ENCODE measurements at regions not wholly inside any gene's neighbourhood (a gene's known extent, or its start where the extent isn't known, plus 50 kb on each side); places are given as distances from the start of the nearest gene placed in this dataset.
"Not testable (repeated sequence)": the region's sequence is repeated elsewhere in the genome, so short reads cannot be mapped to it uniquely, and the experiment has no call there.

GRCh38 chr1:25130895-25131294 lies 101.4 kb downstream of the SYF2 start:
- DNase-seq = no peak

GRCh38 chr1:25129380-25129779 lies 102.9 kb downstream of the SYF2 start:
- DNase-seq = no peak

DNA sequence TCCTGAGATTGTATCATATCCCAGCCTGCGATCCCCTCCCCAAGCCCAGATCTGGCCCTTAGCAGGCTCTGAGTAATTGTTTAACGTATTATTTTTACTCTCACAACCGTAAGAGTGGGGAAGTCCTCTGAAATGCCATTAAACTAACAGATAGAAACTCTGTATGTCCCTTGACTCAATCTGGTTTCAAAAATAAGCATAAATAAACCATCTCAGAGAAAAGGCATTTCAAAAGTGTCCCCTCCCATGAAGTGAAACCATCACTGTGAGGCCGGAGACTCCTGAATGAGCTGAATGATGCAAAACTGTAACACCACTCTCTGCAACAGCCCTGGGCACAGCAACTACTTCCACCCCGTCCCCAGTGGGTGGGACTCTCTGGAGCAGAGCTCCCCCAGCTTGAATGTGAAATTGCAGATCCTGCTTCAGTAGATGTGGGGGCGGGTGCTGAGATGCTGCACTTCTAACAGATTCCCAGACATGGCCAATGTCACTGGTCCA lies 104.1 kb downstream of the SYF2 start:
- DNase-seq = no peak

- DNase-seq = no peak
Observed at GRCh38 chr1:25126562-25126961, 105.7 kb downstream of the SYF2 start.

DNA sequence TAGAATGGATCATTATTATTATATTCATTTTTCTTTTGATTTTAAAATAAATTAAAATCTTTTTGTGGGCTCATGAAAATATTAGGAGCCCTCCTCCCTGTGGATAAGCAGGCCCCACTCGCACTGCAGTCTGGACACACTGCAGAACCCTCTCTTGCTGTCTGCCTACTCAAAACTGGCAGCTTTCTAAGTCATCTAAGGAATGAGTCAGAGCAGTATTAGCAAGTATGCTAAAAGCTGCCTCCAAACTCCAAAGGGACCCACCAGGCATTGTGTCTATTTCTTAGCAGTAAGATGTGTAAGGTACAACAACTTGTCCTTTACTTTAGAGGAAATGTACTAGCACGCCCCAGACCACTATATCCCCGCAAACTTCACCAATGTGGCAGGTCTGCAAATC lies 108.8 kb downstream of the SYF2 start:
- DNase-seq = no peak

GRCh38 chr1:25122747-25123146 lies 109.6 kb downstream of the SYF2 start:
- DNase-seq = no peak

- no peak for DNase-seq
Observed at GRCh38 chr1:25120281-25120680, 112.0 kb downstream of the SYF2 start.

- no peak for DNase-seq
Observed at GRCh38 chr1:25118546-25118945, 113.8 kb downstream of the SYF2 start.

DNA sequence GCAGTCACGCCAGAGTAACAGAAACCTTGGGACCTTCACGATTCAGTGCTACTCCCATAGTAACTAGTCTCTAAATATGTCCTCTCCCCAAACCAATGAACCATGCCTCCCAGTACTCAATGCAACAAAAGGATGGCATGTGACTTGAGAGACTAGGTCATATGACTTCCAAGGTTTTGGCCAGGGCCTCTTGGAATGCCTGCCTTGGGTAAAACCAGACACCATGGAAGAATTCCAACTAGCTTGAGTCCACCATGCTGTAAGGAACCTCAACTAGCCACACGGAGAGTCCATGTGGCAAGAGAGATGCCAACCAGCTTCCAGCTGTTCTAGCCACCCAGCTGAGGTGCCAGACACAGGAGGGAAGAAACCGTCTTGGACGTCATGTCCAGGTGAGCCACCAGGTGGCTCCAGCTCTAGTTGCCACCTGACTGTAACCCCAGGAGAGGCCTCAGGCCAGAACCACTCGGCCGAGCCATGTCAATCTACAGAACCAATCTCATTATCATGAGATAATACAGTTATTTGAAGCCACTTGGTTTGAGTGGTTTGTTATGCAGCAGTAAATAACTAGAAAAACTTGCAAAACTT lies 115.0 kb downstream of the SYF2 start:
- DNase-seq = no peak

GRCh38 chr1:25116832-25117231 lies 115.5 kb downstream of the SYF2 start:
- no peak for DNase-seq

DNA sequence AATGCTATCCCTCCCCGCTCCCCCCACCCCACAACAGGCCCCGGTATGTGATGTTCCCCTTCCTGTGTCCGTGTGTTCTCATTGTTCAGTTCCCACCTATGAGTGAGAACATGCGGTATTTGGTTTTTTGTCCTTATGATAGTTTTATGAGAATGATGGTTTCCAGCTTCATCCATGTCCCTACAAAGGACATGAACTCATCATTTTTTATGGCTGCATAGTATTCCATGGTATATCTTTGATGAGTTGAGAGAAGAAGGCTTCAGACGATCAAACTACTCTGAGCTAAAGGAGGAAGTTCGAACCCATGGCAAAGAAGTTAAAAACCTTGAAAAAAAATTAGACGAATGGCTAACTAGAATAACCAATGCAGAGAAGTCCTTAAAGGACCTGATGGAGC lies 116.2 kb downstream of the SYF2 start:
- not testable (repeated sequence) for DNase-seq

GRCh38 chr1:25113731-25114130 lies 118.6 kb downstream of the SYF2 start:
- no peak for DNase-seq

DNA sequence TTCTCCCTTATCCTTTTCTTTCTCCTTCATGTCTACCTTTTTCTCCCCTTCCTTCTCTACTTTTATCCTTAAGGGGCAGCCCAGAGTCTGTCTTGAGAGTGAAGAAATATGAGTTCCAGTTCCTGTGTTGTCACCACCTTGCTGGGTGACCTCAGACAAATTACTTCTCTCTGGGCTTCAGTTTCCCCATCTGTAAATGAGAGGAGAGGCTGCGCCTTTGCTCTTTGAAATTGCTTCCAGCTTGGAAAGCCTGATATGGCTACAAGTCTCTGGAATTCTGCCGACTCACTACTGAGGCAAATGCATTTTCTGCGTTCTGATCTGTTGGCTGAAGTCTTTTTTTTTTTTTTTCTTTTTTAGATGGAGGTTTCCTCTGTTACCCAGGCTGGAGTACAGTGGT lies 119.2 kb downstream of the SYF2 start:
- DNase-seq = no peak

- no peak for DNase-seq
Observed at GRCh38 chr1:25112400-25112799, 119.9 kb downstream of the SYF2 start.

DNA sequence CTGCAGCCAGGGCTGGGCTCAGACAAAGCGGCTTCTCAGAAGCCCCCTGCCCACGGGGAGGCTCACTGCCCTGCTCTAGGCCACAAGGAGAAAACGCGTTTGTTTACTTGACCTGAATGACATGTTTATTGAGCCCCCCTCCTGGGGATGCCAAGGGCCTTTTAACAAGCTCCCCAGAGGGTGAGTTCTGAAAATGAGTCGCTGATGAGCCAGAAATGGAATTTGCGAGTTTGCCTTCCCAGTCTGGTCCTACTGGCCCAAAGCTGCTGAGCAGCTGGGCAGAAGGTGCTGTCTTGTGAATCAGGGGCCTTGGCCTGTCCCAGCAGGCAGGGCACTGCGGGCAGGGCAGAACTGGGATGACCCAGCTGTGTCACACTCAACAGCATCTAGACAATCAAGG lies 120.6 kb downstream of the SYF2 start:
- DNase-seq = no peak

DNA sequence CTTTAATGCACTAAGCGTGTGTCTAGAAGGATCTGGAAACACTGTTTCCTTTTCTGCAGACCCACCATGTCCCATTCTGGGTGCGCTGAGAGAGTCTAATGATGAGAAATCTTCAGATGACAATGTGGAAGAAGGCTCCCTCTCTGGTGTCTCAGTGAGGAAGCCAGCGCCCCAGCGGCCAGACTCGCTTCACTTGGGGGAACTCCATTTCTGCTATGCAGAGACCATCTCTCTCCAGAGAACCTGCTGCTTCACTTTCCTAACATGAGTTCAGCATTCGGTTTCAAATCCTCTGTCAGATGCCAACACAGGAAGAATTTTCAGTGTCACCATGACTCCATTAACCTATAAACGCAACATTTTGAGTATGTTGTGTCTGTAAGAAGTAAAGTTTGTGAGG lies 121.8 kb downstream of the SYF2 start:
- DNase-seq = no peak

DNA sequence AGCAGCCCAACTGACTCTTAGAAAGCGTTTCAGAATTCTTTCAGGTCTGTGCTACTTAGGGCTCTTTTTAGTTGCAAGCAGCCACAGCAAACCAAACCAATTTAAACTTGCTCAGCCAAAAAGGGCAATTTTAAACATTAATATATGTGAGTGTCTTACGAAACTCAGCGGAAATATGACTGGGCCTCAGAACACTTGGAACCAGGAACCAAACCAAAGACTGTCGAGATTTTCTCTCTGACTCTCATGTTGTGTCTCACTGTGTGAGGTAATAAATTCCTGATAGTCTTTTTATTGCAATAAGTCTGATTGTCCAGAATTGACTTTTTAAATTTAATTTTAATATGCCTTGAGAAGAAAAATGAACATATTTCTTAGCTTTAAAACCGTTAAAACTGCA lies 122.3 kb downstream of the SYF2 start:
- DNase-seq = no peak

- no peak for DNase-seq
Observed at GRCh38 chr1:25109531-25109951, 122.8 kb downstream of the SYF2 start.

DNA sequence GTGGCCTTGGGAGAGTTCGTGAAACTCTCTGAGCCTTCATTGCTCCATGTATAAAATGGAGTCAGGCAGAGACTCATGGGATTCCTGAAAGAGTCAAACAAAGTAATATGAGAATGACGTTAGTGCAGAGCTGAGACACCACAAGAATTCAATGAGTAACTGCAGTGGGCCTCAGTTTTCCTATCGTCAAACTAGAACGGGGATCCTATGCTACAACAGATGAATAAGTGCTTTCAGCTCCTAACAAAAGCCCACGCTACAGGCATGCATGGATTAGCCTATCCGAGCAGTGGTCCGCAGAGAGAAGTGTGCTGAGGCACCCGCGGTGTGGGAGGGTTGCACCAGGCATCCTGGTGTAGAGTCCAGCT lies 124.7 kb downstream of the SYF2 start:
- DNase-seq = no peak

- no peak for DNase-seq
Observed at GRCh38 chr1:25106976-25107642, 125.2 kb downstream of the SYF2 start.

- DNase-seq = no peak
Observed at GRCh38 chr1:25106352-25106751, 126.0 kb downstream of the SYF2 start.

- DNase-seq = no peak
Observed at GRCh38 chr1:25105836-25106235, 126.5 kb downstream of the SYF2 start.

DNA sequence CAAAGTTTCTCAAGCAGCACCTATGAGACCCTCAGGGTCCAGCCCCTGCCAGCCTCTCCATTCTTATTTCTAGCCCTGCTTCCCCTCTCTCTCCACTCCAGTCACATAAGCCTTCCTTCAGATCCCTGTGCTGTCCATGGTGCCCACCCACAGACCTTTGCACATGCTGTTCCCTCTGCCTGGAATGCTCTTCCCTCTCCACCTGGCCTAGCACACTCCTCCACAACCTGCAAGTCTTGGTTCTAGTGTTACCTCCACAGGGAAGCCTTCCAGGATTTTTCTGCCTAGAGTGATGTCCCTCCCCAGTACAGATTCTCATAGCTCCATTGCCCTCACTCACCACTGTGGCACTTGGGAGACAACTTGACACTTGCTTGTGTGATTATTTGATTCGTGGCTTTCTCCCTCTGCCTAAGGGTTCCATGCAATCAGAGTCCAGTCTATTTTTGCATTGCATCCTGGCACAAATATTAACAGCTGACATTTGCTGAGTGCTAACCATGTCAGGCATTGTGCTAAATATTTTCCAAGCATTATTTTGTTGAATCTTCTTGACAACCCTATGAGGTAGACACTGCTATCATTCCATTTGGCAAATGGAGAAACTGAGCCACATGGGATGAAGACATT lies 127.3 kb downstream of the SYF2 start:
- DNase-seq = no peak

- no peak for DNase-seq
Observed at GRCh38 chr1:25103164-25103795, 129.0 kb downstream of the SYF2 start.

All from NCI-H1092 (cell line).